Right cardiac atrium (tissue), 5 donors: ENCODE measurements at regions not wholly inside any gene's neighbourhood (a gene's known extent, or its start where the extent isn't known, plus 50 kb on each side); places are given as distances from the start of the nearest gene placed in this dataset.

Experiments used
- ATAC-seq, 2 donors: fragments of 200-7000 bp; cut with Tn5 transposase; one replicate each; pipeline versions ENCODE4 v1.8.0 to v1.9.1; 2020; ENCODE audit warnings: moderate library complexity in 2 of 2, mild to moderate bottlenecking in 1 of 2
- DNase-seq, 3 donors: peaks; one replicate each; pipeline ENCODE4 v3.0.0-alpha.2; 2020
- H3K27ac ChIP-seq: one replicate; pipeline ENCODE4 v1.5.1; 2013; ENCODE audit warnings: mild to moderate bottlenecking, low read length, control low read depth, moderate library complexity
- H3K27me3 ChIP-seq: one replicate; pipeline ENCODE4 v1.6.1; 2013; ENCODE audit not compliant: control insufficient read depth, insufficient read depth
- H3K4me1 ChIP-seq: one replicate; pipeline ENCODE4 v1.6.1; 2013; ENCODE audit warnings: low read length; ENCODE audit not compliant: control insufficient read depth, insufficient read depth
- H3K4me3 ChIP-seq: one replicate; pipeline ENCODE4 v1.5.1; 2013; ENCODE audit warnings: low read length, control low read depth
- H3K9me3 ChIP-seq: one replicate; pipeline ENCODE4 v1.6.1; 2013; ENCODE audit warnings: low read length; ENCODE audit not compliant: control insufficient read depth
- WGBS: extraction: QIAGEN DNeasy Blood & Tissue Kit; methylation state at CpG from one replicate; pipeline ENCODE4 v1.1.7; 2013; 5-methylcytosine and 5-hydroxymethylcytosine counted together
- intact Hi-C, 4 donors: fragments of 100-400 bp; cut with DNase I; formaldehyde crosslinking; loops; one replicate each; pipeline versions ENCODE4 v1.11.0 to v1.14.0; 2022 to 2023
- donor health status: healthy with polysubstance abuse.
- donor health status: DM: no; HTN: yes; CAD: no.
- donor health status: DM: no; HTN: no; CAD: no.
- donor health status: DM: no; HTN: yes; CAD: no; lungs with severe emphysema.
- donor health status: DM: yes; HTN: yes; CAD: no.

DNA sequence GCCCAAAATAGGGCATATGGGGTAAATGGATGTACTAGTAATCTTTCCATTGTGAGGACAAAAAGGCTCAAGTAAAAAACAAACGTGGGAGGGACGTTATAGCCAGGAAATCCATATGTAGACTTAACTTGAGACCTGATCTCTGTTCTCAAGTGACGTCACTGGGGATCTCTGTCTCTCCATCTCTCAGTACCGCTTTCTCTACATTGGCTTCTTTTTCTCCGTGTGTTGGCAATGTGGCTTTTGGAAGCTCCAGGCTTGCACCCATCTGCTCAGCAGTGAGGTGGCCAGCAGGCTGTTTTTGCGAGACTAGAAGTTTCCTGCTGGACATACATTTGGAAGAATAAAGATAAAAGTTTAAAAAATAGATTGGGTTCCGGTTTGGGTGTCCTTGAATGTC, 66.0 kb upstream of the NRXN3 start:
- no peaks in the 10 kb centered on the region for H3K9me3 ChIP-seq
- intact Hi-C loops = no loop called here
- no peaks in the 10 kb centered on the region for H3K27me3 ChIP-seq
- H3K27ac ChIP-seq = no peak overlapping the region
- ATAC-seq (no peak), DNase-seq (no peak)
- H3K4me1 ChIP-seq = no peaks in the 10 kb centered on the region
- H3K4me3 ChIP-seq = no peak overlapping the region
- WGBS = 68% methylated on average over 7 of the region's 7 CpGs

- Histone ChIP-seq H3K4me3 (no peak overlapping the region), H3K4me1 (no peaks in the 10 kb centered on the region), H3K27me3 (no peaks in the 10 kb centered on the region), H3K27ac (no peak overlapping the region), H3K9me3 (no peaks in the 10 kb centered on the region)
- 87% methylated on average over 1 of the region's 1 CpG for WGBS
- intact Hi-C loops = no loop called here
- no peak for ATAC-seq
- no peak for DNase-seq
Measured at GRCh38 chr14:78104655-78105054, 65.5 kb upstream of the NRXN3 start.

GRCh38 chr14:78106381-78106780, 63.8 kb upstream of the NRXN3 start:
- WGBS = 71% methylated on average over 2 of the region's 2 CpGs

DNA sequence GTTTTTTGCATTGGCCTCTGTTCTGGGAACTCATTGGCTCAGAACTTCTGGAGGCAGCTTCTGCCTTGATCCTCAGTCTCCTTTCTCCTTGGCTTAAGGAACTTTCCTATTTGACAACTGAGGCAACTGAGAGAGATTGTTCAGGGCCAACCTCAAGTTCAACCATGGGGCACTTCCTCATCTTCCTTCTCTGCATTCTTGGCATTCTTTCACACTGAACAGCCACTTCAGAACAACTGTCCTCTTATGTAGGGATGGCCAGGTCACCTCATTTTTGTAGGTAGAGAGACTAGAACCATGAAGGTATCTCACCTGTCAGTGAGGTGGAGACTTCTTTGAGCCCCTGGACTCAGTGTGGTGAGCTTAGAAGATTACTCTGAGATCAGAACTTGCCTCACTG, 63.0 kb upstream of the NRXN3 start:
- intact Hi-C loops = no loop called here

More at GRCh38 chr14:78106381-78106780, 63.8 kb upstream of the NRXN3 start:
- Histone ChIP-seq H3K4me3 (no peak overlapping the region), H3K27me3 (no peaks in the 10 kb centered on the region), H3K4me1 (no peaks in the 10 kb centered on the region), H3K9me3 (no peaks in the 10 kb centered on the region), H3K27ac (no peak overlapping the region)
- ATAC-seq (no peak), DNase-seq (no peak)
- intact Hi-C loops = no loop called here

GRCh38 chr14:78119440-78119839, 50.7 kb upstream of the NRXN3 start:
- H3K27me3 ChIP-seq = no peaks in the 10 kb centered on the region
- 95% methylated on average over 3 of the region's 3 CpGs for WGBS
- DNase-seq = no peak

More for the DNA sequence above, 63.0 kb upstream of the NRXN3 start:
- DNase-seq (no peak), ATAC-seq (no peak)
- no peaks in the 10 kb centered on the region for H3K9me3 ChIP-seq
- H3K4me1 ChIP-seq = no peaks in the 10 kb centered on the region
- no peak overlapping the region for H3K27ac ChIP-seq
- H3K27me3 ChIP-seq = no peaks in the 10 kb centered on the region
- no peak overlapping the region for H3K4me3 ChIP-seq

More at GRCh38 chr14:78119440-78119839, 50.7 kb upstream of the NRXN3 start:
- H3K4me3 ChIP-seq = no peak overlapping the region
- intact Hi-C loops = no loop called here
- H3K4me1 ChIP-seq = no peaks in the 10 kb centered on the region
- ATAC-seq = no peak
- H3K9me3 ChIP-seq = no peaks in the 10 kb centered on the region
- no peak overlapping the region for H3K27ac ChIP-seq
